ENCODE measurements at regions not wholly inside any gene's neighbourhood (a gene's known extent, or its start where the extent isn't known, plus 50 kb on each side); places are given as distances from the start of the nearest gene placed in this dataset.

GRCh38 chr20:39270837-39271604 is 308.9 kb downstream of the DHX35 start:
- no peaks in the 10 kb centered on the region for H3K27me3 ChIP-seq (ENCODE audit: control insufficient read depth, insufficient read depth, low read length)
- TF ChIP-seq CTCF (IDR thresholded peaks at IDR 0.05; ENCODE audit: low read depth, low read length) = no peak
- ChIA-PET CTCF (interaction anchor here (1.2 kb wide), 1 partner anchor 8 kb away, joined by 3 read pairs; no protein-coding TSS in a partner anchor), POLR2A (no interaction called here)
- no peak for DNase-seq (ENCODE audit: low read depth, low spot score)
- no peaks in the 10 kb centered on the region; the same call in 1 of the 2 replicates for H3K9me3 ChIP-seq (ENCODE audit: control insufficient read depth, insufficient read depth, low read length)
- no peak overlapping the region for H3K27ac ChIP-seq (ENCODE audit: low read depth, low read length)
- H3K4me3 ChIP-seq (ENCODE audit: low read depth, low read length) = no peak overlapping the region

- no peak for DNase-seq (ENCODE audit: low read depth, low spot score)
- POLR2A ChIA-PET = no interaction called here
- no peak overlapping the region for H3K4me3 ChIP-seq (ENCODE audit: low read depth, low read length)
- TF ChIP-seq CTCF (IDR thresholded peaks at IDR 0.05; ENCODE audit: low read depth, low read length) = no peak
- H3K27ac ChIP-seq (ENCODE audit: low read depth, low read length) = no peak overlapping the region
- CTCF ChIA-PET = interaction anchor here (0.6 to 1.7 kb wide), 6 partner anchors 9 to 1694 kb away, joined by 3 to 7 read pairs (median 4); no protein-coding TSS in a partner anchor
- no peaks in the 10 kb centered on the region for H3K27me3 ChIP-seq (ENCODE audit: control insufficient read depth, insufficient read depth, low read length)
- no peaks in the 10 kb centered on the region; the same call in 1 of the 2 replicates for H3K9me3 ChIP-seq (ENCODE audit: control insufficient read depth, insufficient read depth, low read length)
These were observed 307.5 kb downstream of the DHX35 start for GRCh38 chr20:39269493-39270217.

GRCh38 chr20:39268981-39269461 is 306.9 kb downstream of the DHX35 start:
- POLR2A ChIA-PET = no interaction called here

DNA sequence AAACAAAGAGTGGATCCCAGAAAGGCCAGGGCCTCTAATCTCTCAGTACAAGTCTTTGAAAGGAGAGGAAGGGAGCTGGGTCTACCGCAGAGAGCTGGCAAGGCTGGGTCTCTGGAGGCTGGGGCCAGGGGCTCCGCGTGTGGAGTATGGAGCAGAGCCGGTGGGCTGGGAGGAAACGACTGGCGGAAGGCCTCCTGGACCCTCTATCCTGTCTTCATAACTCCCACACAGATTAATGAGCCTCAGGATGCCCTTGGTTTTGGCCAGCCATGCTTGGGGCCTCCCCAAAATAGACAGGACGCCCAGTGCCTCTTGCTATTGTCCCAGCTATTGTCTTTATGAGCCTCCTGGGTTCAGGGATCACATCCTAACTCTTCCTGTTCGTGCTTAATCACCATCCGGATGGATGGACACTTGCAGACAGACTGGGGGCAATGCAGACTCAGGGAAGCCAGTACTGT is 306.4 kb downstream of the DHX35 start:
- Histone ChIP-seq H3K9me3 (ENCODE audit: control insufficient read depth, insufficient read depth, low read length) (no peaks in the 10 kb centered on the region; the same call in 1 of the 2 replicates), H3K27ac (ENCODE audit: low read depth, low read length) (no peak overlapping the region), H3K4me3 (ENCODE audit: low read depth, low read length) (no peak overlapping the region), H3K27me3 (ENCODE audit: control insufficient read depth, insufficient read depth, low read length) (no peaks in the 10 kb centered on the region)
- CTCF ChIA-PET = interaction anchor here (0.9 to 1.7 kb wide), 4 partner anchors 10 to 1695 kb away, joined by 4 to 7 read pairs (median 6); no protein-coding TSS in a partner anchor
- POLR2A ChIA-PET = no interaction called here
- TF ChIP-seq CTCF (IDR thresholded peaks at IDR 0.05; ENCODE audit: low read depth, low read length) = no peak
- no peak for DNase-seq (ENCODE audit: low read depth, low spot score)

More at GRCh38 chr20:39268981-39269461, 306.9 kb downstream of the DHX35 start:
- no peak overlapping the region for H3K27ac ChIP-seq (ENCODE audit: low read depth, low read length)
- H3K9me3 ChIP-seq (ENCODE audit: control insufficient read depth, insufficient read depth, low read length) = no peaks in the 10 kb centered on the region; the same call in 1 of the 2 replicates
- no peaks in the 10 kb centered on the region for H3K27me3 ChIP-seq (ENCODE audit: control insufficient read depth, insufficient read depth, low read length)
- DNase-seq (ENCODE audit: low read depth, low spot score) = no peak
- TF ChIP-seq CTCF (IDR thresholded peaks at IDR 0.05; ENCODE audit: low read depth, low read length) = peak; percentile 72
- CTCF ChIA-PET = interaction anchor here (0.6 to 1.7 kb wide), 6 partner anchors 10 to 1694 kb away, joined by 3 to 7 read pairs (median 4); no protein-coding TSS in a partner anchor
- H3K4me3 ChIP-seq (ENCODE audit: low read depth, low read length) = no peak overlapping the region

All from AG04450 (cell line).